T-helper 1 cell treated with Interleukin-12 subunit alpha and Interleukin-12 subunit beta and Interleukin-4 antibody, amounts not matched to agents 30 ng/mL and 1 ng/mL, for 36 hours (primary cell): ENCODE measurements at regions not wholly inside any gene's neighbourhood (a gene's known extent, or its start where the extent isn't known, plus 50 kb on each side); places are given as distances from the start of the nearest gene placed in this dataset.

ENCODE experiments used
- intact Hi-C: fragments of 100-400 bp; cut with micrococcal nuclease; formaldehyde crosslinking; loops from one replicate; pipeline ENCODE4 v1.15.1; 2024

GRCh38 chr7:84250452-84250851 is 55.9 kb upstream of the SEMA3A start:
- intact Hi-C loops: no loop called here

GRCh38 chr7:84249656-84250055 is 55.1 kb upstream of the SEMA3A start:
- intact Hi-C loops: no loop called here

GRCh38 chr7:84248843-84249242 is 54.3 kb upstream of the SEMA3A start:
- intact Hi-C loops: no loop called here

GRCh38 chr7:84248267-84248666 is 53.7 kb upstream of the SEMA3A start:
- intact Hi-C loops: no loop called here

- intact Hi-C loops: no loop called here
Observed at GRCh38 chr7:84247591-84247990, 53.0 kb upstream of the SEMA3A start.

- intact Hi-C loops: no loop called here
Observed at GRCh38 chr7:84245835-84246234, 51.2 kb upstream of the SEMA3A start.
